ENCODE measurements at regions not wholly inside any gene's neighbourhood (a gene's known extent, or its start where the extent isn't known, plus 50 kb on each side); places are given as distances from the start of the nearest gene placed in this dataset.
"Not testable (repeated sequence)": the region's sequence is repeated elsewhere in the genome, so short reads cannot be mapped to it uniquely, and the experiment has no call there.

DNA sequence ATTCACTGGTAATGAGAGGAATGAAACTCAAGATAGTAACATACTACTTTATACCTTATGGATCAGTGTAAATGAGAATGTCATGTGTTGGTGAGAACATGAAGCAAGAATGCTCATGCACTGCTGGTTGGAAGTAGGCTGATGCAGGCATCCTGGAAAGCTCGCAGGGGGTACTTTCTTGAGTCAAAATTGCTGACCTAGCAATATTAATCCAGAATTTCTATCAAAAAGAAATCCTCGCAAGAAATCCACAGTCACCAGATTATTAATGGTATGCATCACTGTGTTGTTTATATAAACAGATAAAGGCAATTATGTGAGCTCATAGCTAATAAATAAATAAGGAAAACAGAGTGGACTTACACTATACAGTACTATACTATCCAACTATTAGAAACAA is 713.7 kb upstream of the PKDCC start:
- Mint-ChIP-seq H3K9me3 (peaks cover 3% of the 10 kb centered on the region), H3K4me1 (no peaks in the 10 kb centered on the region), H3K4me3 (no peak overlapping the region), H3K36me3 (ENCODE audit: low read depth) (no peaks in the 10 kb centered on the region), H3K27me3 (no peaks in the 10 kb centered on the region), H3K27ac (no peak overlapping the region)
- DNase-seq: no peak
- no peak for ATAC-seq

DNA sequence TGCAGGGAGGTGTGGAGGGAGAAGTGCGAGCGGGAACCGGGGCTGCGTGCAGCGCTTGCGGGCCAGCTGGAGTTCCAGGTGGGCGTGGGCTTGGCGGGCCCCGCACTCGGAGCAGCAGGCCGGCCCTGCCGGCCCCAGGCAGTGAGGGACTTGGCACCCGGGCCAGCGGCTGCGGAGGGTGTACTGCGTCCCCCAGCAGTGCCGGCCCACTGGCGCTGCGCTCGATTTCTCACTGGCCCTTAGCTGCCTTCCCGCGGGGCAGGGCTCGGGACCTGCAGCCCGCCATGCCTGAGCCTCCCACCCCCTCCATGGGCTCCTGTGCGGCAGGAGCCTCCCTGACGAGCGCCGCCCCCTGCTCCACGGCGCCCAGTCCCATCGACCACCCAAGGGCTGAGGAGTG is 712.2 kb upstream of the PKDCC start:
- not testable (repeated sequence) for H3K27me3 Mint-ChIP-seq; H3K27ac Mint-ChIP-seq; ATAC-seq; H3K4me1 Mint-ChIP-seq; H3K36me3 Mint-ChIP-seq (ENCODE audit: low read depth); DNase-seq; H3K9me3 Mint-ChIP-seq; H3K4me3 Mint-ChIP-seq

DNA sequence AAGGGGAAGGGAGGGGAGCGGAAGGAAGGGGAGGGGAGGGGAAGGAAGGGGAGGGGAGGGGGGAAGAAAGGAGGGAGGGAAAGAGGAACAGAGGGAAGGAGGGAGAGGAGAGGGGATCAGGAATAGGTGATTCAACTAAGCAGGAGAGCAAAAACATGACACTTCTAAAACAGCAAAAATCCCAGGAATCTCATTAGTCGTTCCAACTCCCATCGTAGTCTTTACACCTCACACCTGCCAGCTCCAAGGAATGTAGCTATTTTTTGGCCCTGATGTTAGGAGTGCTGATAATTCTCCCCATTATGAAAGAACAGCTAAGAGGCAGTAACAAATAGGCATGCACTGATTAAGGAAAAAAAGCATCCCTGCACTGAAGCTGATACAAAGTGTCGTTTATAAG is 709.9 kb upstream of the PKDCC start:
- ATAC-seq (no peak), DNase-seq (no peak)
- H3K27ac Mint-ChIP-seq: no peak overlapping the region
- H3K9me3 Mint-ChIP-seq: no peaks in the 10 kb centered on the region
- no peaks in the 10 kb centered on the region for H3K27me3 Mint-ChIP-seq
- H3K36me3 Mint-ChIP-seq (ENCODE audit: low read depth): no peaks in the 10 kb centered on the region
- H3K4me3 Mint-ChIP-seq: no peak overlapping the region
- no peaks in the 10 kb centered on the region for H3K4me1 Mint-ChIP-seq

DNA sequence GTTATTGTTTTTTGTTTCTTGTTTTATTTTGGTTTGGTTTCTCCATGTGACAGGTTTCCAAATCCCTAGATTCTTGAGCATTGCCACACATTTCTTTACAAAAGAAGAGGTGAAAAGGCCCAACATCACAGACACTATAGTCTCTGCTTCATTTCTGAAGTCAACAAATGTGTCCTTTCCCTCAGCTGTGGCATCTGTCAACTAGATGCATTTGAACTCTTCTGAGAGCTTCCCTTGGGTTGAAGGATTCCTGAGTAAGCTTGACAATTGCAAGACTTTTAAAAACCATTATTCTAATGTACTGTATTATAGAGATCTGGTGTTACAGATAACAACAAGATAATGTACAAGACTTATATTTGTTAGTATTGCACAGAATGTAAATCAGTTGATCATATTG is 703.3 kb upstream of the PKDCC start:
- DNase-seq: no peak
- H3K27ac Mint-ChIP-seq: no peak overlapping the region
- no peaks in the 10 kb centered on the region for H3K9me3 Mint-ChIP-seq
- no peak overlapping the region for H3K4me3 Mint-ChIP-seq
- H3K27me3 Mint-ChIP-seq: no peaks in the 10 kb centered on the region
- no peaks in the 10 kb centered on the region for H3K36me3 Mint-ChIP-seq (ENCODE audit: low read depth)
- ATAC-seq: no peak
- H3K4me1 Mint-ChIP-seq: no peaks in the 10 kb centered on the region

DNA sequence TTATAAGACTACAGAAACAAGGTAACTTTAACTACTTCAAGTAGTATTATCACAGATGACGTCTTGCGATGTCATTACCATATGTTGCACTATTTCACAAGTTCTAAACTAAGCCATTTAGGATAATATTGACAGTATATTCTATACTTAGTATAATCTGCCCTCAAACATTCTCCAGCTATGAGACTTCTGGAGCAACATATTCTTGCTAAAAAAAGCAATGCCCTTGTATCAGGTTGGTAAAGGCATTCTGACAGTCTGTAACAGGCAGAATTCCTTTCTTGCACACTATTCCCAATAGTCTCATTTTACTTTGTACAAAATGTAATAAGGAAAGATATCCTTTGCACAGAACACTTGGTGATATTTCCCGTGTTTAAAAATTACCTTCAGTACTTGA is 694.8 kb upstream of the PKDCC start:
- Mint-ChIP-seq H3K4me1 (no peaks in the 10 kb centered on the region), H3K27me3 (no peaks in the 10 kb centered on the region), H3K4me3 (no peak overlapping the region), H3K27ac (no peak overlapping the region), H3K36me3 (ENCODE audit: low read depth) (no peaks in the 10 kb centered on the region), H3K9me3 (peaks cover 4% of the 10 kb centered on the region)
- DNase-seq: no peak
- ATAC-seq: no peak

DNA sequence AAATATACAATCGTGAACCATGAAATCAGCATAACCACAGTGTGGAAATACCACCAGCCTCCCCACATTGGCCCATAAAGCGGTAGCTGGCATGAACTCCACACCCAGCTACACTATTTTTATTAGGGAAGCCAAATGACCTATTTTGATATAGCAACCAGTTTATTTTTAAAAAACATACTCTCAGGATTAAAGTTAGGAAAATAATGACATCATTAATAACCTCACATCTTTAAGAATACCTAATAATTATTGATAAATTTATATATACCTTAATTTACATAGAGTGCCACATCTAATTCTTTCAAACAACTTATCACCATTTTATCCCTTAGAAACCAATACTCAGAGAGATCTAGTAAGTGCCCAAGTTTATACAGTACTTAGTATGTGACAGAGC is 692.0 kb upstream of the PKDCC start:
- no peak for ATAC-seq
- H3K27ac Mint-ChIP-seq: no peak overlapping the region

DNA sequence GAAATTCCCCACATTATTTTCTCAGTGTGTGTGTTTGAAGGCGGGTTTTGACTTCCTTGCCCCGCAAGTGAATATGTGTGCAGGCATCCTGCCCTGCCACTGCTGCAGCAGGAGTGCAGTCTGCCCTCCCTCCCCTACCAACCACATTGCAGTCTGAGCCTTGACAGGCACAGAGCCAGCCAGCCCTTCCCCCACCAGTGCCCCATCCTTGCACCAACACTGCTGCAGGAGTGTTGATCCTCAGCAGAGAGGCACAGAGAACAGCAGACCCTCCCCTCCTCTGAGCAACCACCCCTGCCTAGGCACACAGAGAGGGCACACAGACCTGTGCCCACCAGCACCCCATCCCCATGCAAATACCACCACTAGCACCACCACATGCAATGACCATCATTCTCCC is 683.0 kb upstream of the PKDCC start:
- Mint-ChIP-seq H3K36me3 (ENCODE audit: low read depth) (no peaks in the 10 kb centered on the region), H3K4me3 (no peak overlapping the region), H3K9me3 (peaks cover 8% of the 10 kb centered on the region), H3K27ac (no peak overlapping the region), H3K4me1 (no peaks in the 10 kb centered on the region), H3K27me3 (no peaks in the 10 kb centered on the region)
- DNase-seq (no peak), ATAC-seq (no peak)

More for the DNA sequence above, 692.0 kb upstream of the PKDCC start:
- Mint-ChIP-seq H3K4me1 (no peaks in the 10 kb centered on the region), H3K36me3 (ENCODE audit: low read depth) (no peaks in the 10 kb centered on the region), H3K9me3 (peaks cover 8% of the 10 kb centered on the region), H3K4me3 (no peak overlapping the region), H3K27me3 (no peaks in the 10 kb centered on the region)
- DNase-seq: no peak

DNA sequence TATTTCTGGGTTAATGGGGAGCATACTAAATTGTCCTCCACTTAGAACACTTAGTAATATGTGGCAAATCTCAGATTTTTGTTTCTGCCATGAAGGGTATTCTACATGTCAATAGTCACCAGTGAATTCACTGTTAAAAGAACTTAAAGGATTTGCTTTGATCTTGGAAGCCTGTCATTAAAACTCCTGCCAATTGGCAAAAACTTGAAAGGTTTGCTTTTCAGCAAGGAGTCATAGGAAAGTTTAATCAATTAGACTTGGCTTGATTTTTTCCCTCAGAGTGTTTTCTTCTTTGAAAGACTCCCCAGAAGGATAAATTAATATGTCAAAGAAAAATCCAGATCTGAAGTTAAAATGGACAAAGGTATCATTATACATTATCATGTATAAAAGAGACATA is 671.9 kb upstream of the PKDCC start:
- Mint-ChIP-seq H3K9me3 (peaks cover 6% of the 10 kb centered on the region), H3K4me1 (no peaks in the 10 kb centered on the region), H3K36me3 (ENCODE audit: low read depth) (no peaks in the 10 kb centered on the region), H3K27ac (no peak overlapping the region), H3K4me3 (no peak overlapping the region), H3K27me3 (peaks cover 1% of the 10 kb centered on the region)
- ATAC-seq (no peak), DNase-seq (no peak)

DNA sequence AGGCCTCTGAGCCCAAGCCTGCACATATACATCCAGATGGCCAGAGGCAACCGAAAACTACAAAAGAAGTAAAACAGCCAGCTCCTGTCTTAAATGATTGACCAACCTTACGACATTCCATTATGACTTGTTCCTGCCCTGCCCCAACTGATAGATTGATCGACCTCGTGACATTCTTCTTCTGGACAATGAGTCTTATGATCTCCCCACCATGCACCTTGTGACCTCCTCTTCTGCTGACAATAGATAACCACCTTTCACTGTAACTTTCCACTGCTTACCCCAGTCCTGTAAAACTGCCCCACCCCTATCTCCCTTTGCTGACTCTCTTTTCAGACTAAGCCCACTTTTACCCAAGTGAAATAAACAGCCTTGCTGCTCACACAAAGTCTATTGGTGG is 670.0 kb upstream of the PKDCC start:
- H3K27ac Mint-ChIP-seq: no peak overlapping the region

DNA sequence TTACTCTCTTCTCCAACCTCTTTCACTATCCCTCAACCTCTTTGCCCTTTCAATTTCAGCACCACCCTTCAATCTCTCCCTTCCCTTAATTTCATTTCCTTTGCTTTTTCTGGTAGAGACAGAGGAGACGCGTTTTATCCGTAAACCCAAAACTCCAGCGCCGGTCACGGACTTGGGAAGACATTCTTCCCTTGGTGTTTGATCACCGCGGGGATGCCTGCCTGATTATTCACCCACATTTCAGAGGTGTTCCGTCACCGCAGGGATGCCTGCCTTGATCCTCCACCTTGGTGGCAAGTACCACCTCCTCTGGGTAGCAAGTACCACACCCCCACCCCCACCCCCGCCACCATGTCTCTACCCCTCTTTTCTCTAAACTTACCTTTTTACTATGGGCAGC is 669.4 kb upstream of the PKDCC start:
- H3K4me3 Mint-ChIP-seq: no peak overlapping the region

More for the DNA sequence above, 670.0 kb upstream of the PKDCC start:
- DNase-seq (no peak), ATAC-seq (no peak)
- Mint-ChIP-seq H3K9me3 (peaks cover 4% of the 10 kb centered on the region), H3K4me3 (no peak overlapping the region), H3K4me1 (no peaks in the 10 kb centered on the region), H3K36me3 (ENCODE audit: low read depth) (no peaks in the 10 kb centered on the region), H3K27me3 (no peaks in the 10 kb centered on the region)

DNA sequence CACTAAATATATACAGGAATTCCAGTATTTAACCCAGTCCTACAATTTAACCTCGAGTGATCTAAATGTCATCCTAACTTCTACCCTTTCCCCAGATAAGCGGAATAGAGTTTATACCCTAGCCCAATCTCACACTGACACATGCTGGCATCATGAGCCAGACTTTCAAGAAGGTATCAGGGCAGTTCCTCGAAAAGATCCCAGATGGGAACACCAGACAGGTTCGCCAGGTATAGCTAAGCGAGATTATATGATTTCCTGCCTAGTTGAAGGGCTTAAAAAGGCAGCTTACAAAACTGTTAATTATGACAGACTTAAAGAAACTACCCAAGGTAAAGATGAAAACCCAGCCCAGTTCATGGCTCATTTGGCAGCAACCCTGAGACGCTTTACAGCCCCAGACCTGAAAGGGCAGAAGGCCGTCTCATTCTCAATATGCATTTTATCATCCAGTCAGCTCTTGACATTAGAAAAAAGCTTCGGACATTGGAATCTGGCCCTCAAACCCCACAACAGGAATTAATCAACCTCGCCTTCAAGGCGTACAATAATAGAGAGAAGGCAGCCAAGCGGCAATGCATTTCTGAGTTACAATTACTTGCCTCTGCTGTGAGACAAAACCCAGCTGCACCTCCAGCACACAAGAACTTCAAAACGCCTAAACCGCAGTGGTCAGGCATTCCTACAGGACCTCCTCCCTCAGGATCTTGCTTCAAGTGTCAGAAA is 668.2 kb upstream of the PKDCC start:
- H3K4me1 Mint-ChIP-seq: no peaks in the 10 kb centered on the region

More for the DNA sequence above, 669.4 kb upstream of the PKDCC start:
- Mint-ChIP-seq H3K4me1 (no peaks in the 10 kb centered on the region), H3K27me3 (no peaks in the 10 kb centered on the region), H3K27ac (no peak overlapping the region), H3K36me3 (ENCODE audit: low read depth) (no peaks in the 10 kb centered on the region), H3K9me3 (peaks cover 4% of the 10 kb centered on the region)
- ATAC-seq (no peak), DNase-seq (no peak)

DNA sequence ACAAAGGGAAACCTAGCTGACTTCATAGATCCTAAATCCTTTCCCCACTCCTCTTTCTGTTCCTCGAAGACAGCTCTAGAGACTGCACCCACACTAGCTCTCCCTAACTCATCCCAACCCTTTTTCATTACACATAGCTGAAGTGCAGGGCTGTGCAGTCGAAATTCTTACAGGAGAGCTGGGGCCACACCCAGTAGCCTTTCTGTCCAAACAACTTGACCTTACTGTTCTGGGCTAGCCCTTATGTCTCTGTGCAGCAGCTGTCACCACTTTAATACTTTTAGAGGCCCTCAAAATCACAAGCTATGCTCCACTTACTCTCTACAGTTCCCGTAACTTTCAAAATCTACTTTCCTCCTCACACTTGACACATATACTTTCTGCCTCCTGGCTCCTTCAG is 666.1 kb upstream of the PKDCC start:
- ATAC-seq (no peak), DNase-seq (no peak)
- H3K4me3 Mint-ChIP-seq: no peak overlapping the region
- no peak overlapping the region for H3K27ac Mint-ChIP-seq
- H3K9me3 Mint-ChIP-seq: peaks cover 4% of the 10 kb centered on the region
- no peaks in the 10 kb centered on the region for H3K4me1 Mint-ChIP-seq
- H3K36me3 Mint-ChIP-seq (ENCODE audit: low read depth): no peaks in the 10 kb centered on the region
- no peaks in the 10 kb centered on the region for H3K27me3 Mint-ChIP-seq

More for the DNA sequence above, 668.2 kb upstream of the PKDCC start:
- Mint-ChIP-seq H3K4me3 (no peak overlapping the region), H3K27ac (no peak overlapping the region), H3K9me3 (peaks cover 4% of the 10 kb centered on the region), H3K36me3 (ENCODE audit: low read depth) (no peaks in the 10 kb centered on the region), H3K27me3 (no peaks in the 10 kb centered on the region)
- ATAC-seq: no peak
- DNase-seq: no peak

DNA sequence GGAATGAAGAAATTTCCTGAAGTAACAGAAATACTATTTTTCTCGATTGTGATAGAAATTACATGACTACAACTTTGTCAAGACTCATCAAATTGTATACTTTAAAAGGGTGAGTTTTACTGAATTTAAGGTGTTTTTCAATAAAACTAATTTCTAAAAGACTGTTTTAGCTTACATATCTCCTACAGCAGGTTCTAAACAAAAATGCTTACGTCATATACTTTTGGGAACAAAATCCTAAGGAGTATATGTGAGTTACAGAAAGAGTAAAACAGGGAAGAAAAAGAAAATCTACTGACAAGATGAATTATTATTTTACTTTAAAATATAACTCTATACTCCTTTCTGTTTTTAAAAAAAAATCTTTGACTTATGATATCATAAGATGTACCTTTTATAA is 660.3 kb upstream of the PKDCC start:
- DNase-seq (no peak), ATAC-seq (no peak)
- Mint-ChIP-seq H3K27ac (no peak overlapping the region), H3K4me1 (no peaks in the 10 kb centered on the region), H3K27me3 (no peaks in the 10 kb centered on the region), H3K4me3 (no peak overlapping the region), H3K9me3 (no peaks in the 10 kb centered on the region), H3K36me3 (ENCODE audit: low read depth) (no peaks in the 10 kb centered on the region)

DNA sequence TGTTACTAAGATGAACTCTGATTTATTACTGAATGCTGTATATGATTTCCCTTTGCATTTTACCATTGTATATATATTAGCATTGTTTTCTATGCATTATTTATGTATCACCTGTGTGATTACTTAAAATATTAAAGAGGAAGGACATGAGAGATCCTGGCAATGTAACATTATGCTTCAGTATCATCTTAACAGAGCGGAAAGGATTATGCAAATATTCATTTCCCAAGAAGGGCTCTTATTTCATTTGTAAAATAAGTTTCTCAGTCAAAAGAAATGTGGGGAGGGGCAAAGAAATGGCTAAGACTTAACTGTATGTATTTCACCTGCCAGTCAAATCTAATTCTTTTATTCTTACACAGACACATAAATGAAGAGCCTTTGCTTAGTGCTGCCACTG is 654.2 kb upstream of the PKDCC start:
- no peaks in the 10 kb centered on the region for H3K36me3 Mint-ChIP-seq (ENCODE audit: low read depth)
- DNase-seq: no peak
- no peak overlapping the region for H3K4me3 Mint-ChIP-seq
- no peaks in the 10 kb centered on the region for H3K4me1 Mint-ChIP-seq
- H3K27me3 Mint-ChIP-seq: no peaks in the 10 kb centered on the region
- H3K9me3 Mint-ChIP-seq: peaks cover 17% of the 10 kb centered on the region
- H3K27ac Mint-ChIP-seq: no peak overlapping the region
- ATAC-seq: no peak

DNA sequence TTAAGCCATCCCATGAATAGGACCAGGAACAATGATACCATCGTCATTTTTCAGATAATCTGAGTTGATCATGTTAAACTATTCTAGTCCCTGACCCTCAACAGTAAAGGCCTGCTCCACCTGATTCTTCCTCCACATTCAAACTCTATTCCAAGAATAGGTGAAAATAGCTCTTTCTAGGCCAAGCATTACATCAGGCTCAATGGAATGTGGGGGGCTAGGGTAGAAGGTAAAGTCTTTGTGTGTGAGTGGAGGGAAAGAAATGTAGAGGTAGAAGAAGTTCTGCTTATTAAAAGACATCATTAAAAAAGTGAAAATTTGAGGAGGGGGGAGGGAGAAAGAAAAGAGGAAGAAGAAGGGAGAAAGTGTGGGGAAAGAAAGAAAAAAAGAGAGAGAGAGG is 653.3 kb upstream of the PKDCC start:
- H3K4me1 Mint-ChIP-seq: no peaks in the 10 kb centered on the region

DNA sequence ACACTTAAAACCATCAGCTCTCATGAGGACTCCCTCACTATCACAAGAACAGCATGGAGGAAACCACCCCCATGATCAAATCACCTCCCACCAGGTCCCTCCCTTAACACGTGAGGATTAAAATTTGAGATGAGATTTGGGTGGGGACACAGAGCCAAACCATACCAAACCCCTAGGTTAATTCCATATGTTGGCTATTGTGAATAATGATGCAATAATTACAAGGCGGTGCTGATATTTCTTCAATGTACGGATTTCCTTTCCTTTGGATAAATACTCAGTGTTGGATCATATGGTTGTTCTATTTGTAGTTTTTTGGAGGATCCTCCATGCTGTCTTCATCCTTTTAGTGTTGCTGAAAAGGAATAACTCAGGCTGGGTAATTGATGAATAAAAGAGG is 652.1 kb upstream of the PKDCC start:
- no peak for ATAC-seq
- Mint-ChIP-seq H3K27me3 (no peaks in the 10 kb centered on the region), H3K36me3 (ENCODE audit: low read depth) (no peaks in the 10 kb centered on the region), H3K27ac (no peak overlapping the region), H3K9me3 (peaks cover 17% of the 10 kb centered on the region), H3K4me3 (no peak overlapping the region), H3K4me1 (no peaks in the 10 kb centered on the region)
- no peak for DNase-seq

More for the DNA sequence above, 653.3 kb upstream of the PKDCC start:
- no peak for DNase-seq
- Mint-ChIP-seq H3K27me3 (no peaks in the 10 kb centered on the region), H3K4me3 (no peak overlapping the region), H3K36me3 (ENCODE audit: low read depth) (no peaks in the 10 kb centered on the region), H3K9me3 (peaks cover 17% of the 10 kb centered on the region), H3K27ac (no peak overlapping the region)
- no peak for ATAC-seq
